Thymus (tissue), 11 donors: ENCODE measurements at regions not wholly inside any gene's neighbourhood (a gene's known extent, or its start where the extent isn't known, plus 50 kb on each side); places are given as distances from the start of the nearest gene placed in this dataset.
"Not testable (repeated sequence)": the region's sequence is repeated elsewhere in the genome, so short reads cannot be mapped to it uniquely, and the experiment has no call there.

ENCODE experiments used
- DNase-seq, 9 donors: peaks; one replicate each; pipeline ENCODE4 v3.0.0-alpha.2; 2013; ENCODE audit warnings: low spot score in 9 of 9, low read depth in 6 of 9, missing footprints in 1 of 9
- H3K27ac ChIP-seq, 2 donors: one replicate each; pipeline ENCODE4 v1.5.1; 2013; ENCODE audit warnings: control low read depth in 1 of 2, low read depth in 1 of 2, low read length in 1 of 2, mild to moderate bottlenecking in 1 of 2, moderate library complexity in 1 of 2
- H3K27me3 ChIP-seq, 2 donors: one replicate each; pipeline ENCODE4 v1.5.1; 2013; ENCODE audit warnings: low read length in 1 of 2; ENCODE audit not compliant: control insufficient read depth in 2 of 2, insufficient read depth in 1 of 2
- H3K36me3 ChIP-seq, 2 donors: one replicate each; pipeline ENCODE4 v1.5.1; 2013; ENCODE audit warnings: low read length in 1 of 2, mild to moderate bottlenecking in 1 of 2, moderate library complexity in 1 of 2; ENCODE audit not compliant: control insufficient read depth in 2 of 2, insufficient read depth in 2 of 2
- H3K4me1 ChIP-seq, 2 donors: one replicate each; pipeline ENCODE4 v1.5.1; 2013; ENCODE audit warnings: low read length in 2 of 2; ENCODE audit not compliant: control insufficient read depth in 2 of 2, insufficient read depth in 2 of 2
- H3K4me3 ChIP-seq, 2 donors: one replicate each; pipeline ENCODE4 v1.5.1; 2013; ENCODE audit warnings: low read length in 2 of 2, control low read depth in 1 of 2, mild to moderate bottlenecking in 1 of 2
- H3K9me3 ChIP-seq, 2 donors: one replicate each; pipeline ENCODE4 v1.5.1; 2013; ENCODE audit warnings: low read length in 1 of 2, mild to moderate bottlenecking in 1 of 2; ENCODE audit not compliant: control insufficient read depth in 2 of 2, insufficient read depth in 1 of 2
- WGBS: extraction: QIAGEN DNeasy Blood & Tissue Kit; methylation state at CpG from one replicate; pipeline ENCODE4 v1.1.7; 2013; 5-methylcytosine and 5-hydroxymethylcytosine counted together
- donor health status: healthy.

DNA sequence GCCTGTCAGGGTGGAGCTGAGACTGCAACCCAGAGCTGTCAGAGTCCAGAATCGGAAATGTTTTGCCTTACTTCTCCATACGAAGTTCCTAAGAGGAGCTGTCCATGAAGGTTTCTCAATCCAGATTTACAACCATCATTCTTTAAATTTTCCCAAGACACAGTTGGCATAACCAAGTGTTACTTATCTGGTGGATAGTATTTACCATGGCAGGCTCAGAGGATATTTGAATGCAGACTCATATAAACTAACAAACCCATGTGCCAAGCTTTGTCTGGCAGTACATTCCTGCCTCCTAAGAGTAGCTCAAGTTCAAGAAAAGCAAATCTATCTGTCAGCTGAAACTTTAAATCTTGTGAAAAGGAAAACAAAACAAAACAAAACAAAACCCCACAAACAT lies 267.9 kb downstream of the ZNF326 start:
- no peaks in the 10 kb centered on the region for H3K9me3 ChIP-seq
- 85% methylated on average over 2 of the region's 2 CpGs for WGBS
- H3K27ac ChIP-seq, result no peak overlapping the region
- no peaks in the 10 kb centered on the region for H3K36me3 ChIP-seq
- H3K4me3 ChIP-seq, result no peak overlapping the region
- H3K4me1 ChIP-seq, result no peaks in the 10 kb centered on the region
- no peak for DNase-seq
- no peaks in the 10 kb centered on the region for H3K27me3 ChIP-seq

DNA sequence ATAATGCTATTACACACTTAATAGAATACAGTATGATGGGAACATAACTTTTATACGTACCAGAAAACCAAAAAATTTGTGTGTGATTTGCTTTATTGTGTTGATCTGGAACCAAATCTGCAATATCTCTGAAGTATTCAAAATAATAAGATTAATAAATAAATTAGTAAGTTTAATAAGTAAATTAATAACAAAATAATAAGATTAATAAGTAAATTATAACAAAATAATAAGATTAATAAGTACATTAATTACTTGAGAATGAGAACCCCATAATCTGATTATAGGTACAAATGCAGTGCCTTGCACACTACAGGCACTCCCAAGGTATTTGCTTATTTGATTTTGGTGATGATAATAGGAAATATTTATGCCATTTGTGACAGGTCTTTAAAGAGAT lies 267.4 kb downstream of the ZNF326 start:
- H3K27ac ChIP-seq, result no peak overlapping the region
- WGBS, result 99% methylated on average over 1 of the region's 1 CpG
- DNase-seq, result no peak
- no peaks in the 10 kb centered on the region for H3K9me3 ChIP-seq
- H3K4me1 ChIP-seq, result no peaks in the 10 kb centered on the region
- no peaks in the 10 kb centered on the region for H3K27me3 ChIP-seq
- no peak overlapping the region for H3K4me3 ChIP-seq
- no peaks in the 10 kb centered on the region for H3K36me3 ChIP-seq

DNA sequence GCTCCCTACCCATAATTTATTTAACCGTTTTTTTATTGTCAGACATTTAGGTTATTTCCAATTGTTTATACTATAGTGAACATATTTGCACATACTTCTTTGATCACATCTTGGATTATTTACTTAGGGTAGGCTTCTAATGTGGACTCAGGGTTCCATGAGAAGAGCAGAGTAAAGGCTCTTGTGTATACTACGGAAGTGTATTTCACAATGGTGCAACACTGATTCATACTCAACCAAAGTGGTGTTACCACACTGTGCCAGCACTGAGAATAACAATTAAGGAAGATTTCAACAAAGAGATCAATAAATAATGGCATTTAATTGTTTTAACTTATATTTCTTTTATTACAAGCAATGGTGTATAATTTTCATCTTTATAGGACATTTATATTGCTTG lies 251.2 kb downstream of the ZNF326 start:
- Histone ChIP-seq H3K4me3 (no peak overlapping the region), H3K4me1 (no peaks in the 10 kb centered on the region), H3K36me3 (no peaks in the 10 kb centered on the region), H3K27me3 (no peaks in the 10 kb centered on the region), H3K9me3 (no peaks in the 10 kb centered on the region), H3K27ac (no peak overlapping the region)
- over 99% methylated on average over 2 of the region's 2 CpGs for WGBS
- DNase-seq, result no peak

DNA sequence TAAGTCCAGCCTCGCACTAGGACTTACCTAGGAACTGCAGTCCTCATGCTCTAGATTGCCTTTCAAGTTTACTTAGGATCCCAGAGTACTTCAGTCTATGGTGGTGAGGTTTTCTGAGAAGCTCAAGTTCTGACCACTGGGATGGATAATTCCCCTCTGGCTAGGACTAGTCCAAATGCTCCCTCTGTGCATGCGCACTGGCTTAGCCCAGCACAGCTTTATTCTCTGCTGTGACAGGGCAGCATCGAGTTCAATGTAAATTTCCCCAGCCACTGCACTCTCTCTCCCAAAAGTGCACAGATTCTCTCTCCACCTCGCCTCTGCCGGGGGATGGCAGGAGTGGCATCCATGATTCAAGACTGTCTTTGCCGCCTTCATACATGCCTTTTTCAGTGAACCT lies 241.6 kb downstream of the ZNF326 start:
- Histone ChIP-seq H3K4me3 (no peak overlapping the region), H3K27ac (no peak overlapping the region), H3K36me3 (no peaks in the 10 kb centered on the region), H3K27me3 (no peaks in the 10 kb centered on the region), H3K9me3 (no peaks in the 10 kb centered on the region), H3K4me1 (no peaks in the 10 kb centered on the region)
- no peak for DNase-seq
- 95% methylated on average over 6 of the region's 6 CpGs for WGBS

DNA sequence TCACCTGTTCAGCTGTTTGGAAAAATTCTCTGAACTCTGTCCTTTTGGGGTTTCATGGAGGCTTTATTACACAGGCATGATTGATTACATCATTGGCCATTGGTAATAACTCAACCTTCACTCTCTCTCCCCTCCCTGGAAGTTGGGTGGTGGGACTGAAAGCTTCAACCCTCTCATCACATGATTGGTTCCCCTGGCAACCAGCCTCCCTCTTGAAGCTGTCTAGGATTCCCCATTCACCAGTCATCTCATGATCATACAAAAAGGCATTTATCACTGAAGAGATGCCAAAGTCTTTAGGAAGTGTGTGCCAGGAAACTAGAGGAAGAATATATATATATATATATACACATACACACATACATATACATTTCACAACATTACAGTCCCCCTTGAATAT lies 228.5 kb downstream of the ZNF326 start:
- no peaks in the 10 kb centered on the region for H3K4me1 ChIP-seq
- no peak for DNase-seq

DNA sequence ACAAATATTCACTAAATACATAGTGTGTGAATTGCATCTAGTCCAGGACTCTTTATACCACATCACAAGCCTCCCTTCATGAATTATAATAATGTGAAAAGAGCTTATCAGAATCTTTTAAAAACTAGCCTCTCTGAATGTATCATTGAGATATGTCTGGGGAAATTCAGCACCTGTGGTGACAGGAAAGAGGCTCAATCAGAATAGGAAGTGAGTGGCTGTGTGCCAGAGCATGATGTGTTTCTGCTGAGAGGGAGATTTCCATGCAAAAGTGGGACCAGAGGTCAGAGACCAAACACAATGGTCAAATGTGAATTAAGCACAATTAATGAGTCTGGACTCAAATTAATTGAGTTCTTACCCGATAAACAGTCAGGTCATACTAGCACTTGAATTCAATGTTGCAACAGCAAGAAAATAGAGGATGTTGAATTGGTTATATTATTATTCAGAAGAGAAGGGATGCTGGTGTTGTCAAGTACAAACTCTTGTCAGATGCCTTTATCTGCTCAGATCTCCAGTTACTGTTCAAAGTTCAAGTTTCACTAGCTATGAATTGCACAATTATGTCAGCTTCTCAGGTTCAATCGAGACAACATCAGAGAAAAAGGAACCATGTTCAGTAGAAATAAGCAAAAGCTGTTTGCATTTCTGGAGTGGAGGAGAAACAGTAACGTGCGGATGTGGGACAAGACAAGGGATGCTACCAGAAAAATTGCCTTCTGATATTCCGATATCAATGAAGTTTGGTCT lies 226.2 kb downstream of the ZNF326 start:
- Histone ChIP-seq H3K27ac (no peak overlapping the region), H3K9me3 (peaks cover 0 to 6% of the 10 kb centered on the region in 2 donors), H3K4me3 (no peak overlapping the region), H3K36me3 (no peaks in the 10 kb centered on the region), H3K4me1 (no peaks in the 10 kb centered on the region), H3K27me3 (no peaks in the 10 kb centered on the region)
- 85% methylated on average over 5 of the region's 5 CpGs for WGBS
- DNase-seq, result no peak

More for the DNA sequence above, 228.5 kb downstream of the ZNF326 start:
- no peaks in the 10 kb centered on the region for H3K36me3 ChIP-seq
- H3K27me3 ChIP-seq, result no peaks in the 10 kb centered on the region
- H3K27ac ChIP-seq, result no peak overlapping the region
- H3K9me3 ChIP-seq, result peaks cover 0 to 6% of the 10 kb centered on the region in 2 donors
- H3K4me3 ChIP-seq, result no peak overlapping the region

DNA sequence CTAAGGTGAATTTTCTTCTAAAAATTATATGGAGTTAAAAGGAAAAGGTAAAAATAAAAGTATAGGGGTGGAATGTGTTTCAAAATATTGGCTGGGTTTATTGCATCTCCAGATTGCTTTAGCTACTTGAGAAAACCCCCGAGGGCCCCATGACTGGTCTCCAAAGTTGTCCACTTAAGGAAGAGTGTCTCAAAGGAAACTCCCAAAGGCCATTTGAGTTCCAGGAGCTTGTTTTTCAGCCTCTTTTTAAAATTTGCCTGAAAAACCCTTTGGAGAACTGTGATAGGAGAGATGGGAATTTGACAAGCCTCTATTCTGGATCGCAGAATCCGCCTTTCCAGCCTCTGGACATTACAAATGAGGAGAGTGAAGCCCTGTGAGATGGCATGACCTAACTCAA lies 225.6 kb downstream of the ZNF326 start:
- Histone ChIP-seq H3K4me1 (no peaks in the 10 kb centered on the region), H3K27me3 (no peaks in the 10 kb centered on the region), H3K9me3 (peaks cover 0 to 3% of the 10 kb centered on the region in 2 donors), H3K27ac (no peak overlapping the region), H3K4me3 (no peak overlapping the region), H3K36me3 (no peaks in the 10 kb centered on the region)
- no peak for DNase-seq
- WGBS, result 92% methylated on average over 3 of the region's 3 CpGs

DNA sequence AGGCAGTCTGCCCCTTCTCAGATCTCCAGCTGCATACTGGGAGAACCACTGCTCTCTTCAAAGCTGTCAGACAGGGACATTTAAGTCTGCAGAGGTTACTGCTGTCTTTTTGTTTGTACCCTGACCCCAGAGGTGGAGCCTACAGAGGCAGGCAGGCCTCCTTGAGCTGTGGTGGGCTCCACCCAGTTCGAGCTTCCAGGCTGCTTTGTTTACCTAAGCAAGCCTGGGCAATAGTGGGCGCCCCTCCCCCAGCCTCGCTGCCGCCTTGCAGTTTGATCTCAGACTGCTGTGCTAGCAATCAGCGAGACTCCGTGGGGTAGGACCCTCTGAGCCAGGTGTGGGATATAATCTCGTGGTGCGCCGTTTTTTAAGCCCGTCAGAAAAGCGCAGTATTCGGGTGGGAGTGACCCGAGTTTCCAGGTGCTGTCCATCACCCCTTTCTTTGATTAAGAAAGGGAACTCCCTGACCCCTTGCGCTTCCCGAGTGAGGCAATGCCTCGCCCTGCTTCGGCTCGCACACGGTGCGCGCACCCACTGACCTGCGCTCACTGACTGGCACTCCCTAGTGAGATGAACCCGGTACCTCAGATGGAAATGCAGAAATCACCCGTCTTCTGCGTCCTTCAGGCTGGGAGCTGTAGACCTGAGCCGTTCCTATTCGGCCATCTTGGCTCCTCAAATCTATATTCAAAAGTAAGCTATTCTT lies 224.4 kb downstream of the ZNF326 start:
- WGBS, result 84% methylated on average over 27 of the region's 27 CpGs
- DNase-seq, result not testable (repeated sequence)

DNA sequence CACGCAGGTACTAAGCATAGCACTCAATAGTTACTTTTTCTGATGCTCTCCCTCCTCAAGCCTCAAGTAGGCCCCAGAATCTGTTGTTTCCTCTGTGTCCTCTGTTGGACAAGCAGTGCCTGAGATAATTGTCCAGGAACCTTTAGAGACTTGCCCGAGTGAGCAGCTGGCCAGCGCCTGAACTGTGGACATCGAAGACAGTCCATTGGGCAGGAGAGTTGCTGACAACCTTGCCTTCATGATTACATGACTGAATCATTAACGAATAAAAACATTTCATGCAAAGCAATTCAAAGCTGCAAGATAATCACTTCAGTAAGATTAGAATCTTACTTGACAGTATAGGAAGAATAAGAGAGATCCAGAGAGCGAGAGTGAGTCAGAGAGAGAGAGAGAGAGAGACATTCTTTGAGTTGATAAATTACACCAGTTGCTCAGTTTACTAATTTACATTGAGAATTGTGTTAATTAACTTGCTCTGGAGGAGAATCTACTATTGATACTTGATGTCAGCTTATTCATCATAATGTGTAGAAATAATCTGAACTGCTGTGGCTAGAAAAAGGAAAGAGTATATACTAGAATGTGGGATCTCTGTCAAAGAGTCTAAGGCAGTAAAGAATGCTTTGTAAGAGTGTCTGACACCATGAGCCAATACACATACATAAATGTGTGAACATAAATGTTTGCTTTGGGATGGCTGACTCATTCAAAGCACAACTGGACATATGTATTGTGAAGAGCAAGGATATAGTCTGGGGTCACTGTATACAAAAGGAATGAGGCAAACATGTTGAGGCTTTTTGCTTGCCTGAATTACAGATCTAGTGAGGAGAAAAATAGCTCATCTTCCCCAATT lies 216.0 kb downstream of the ZNF326 start:
- no peak overlapping the region for H3K27ac ChIP-seq
- no peaks in the 10 kb centered on the region for H3K4me1 ChIP-seq
- no peaks in the 10 kb centered on the region for H3K27me3 ChIP-seq
- H3K9me3 ChIP-seq, result no peaks in the 10 kb centered on the region
- no peak overlapping the region for H3K4me3 ChIP-seq
- 97% methylated on average over 6 of the region's 6 CpGs for WGBS
- DNase-seq, result no peak
- H3K36me3 ChIP-seq, result no peaks in the 10 kb centered on the region

More for the DNA sequence above, 224.4 kb downstream of the ZNF326 start:
- not testable (repeated sequence) for H3K4me3 ChIP-seq, H3K36me3 ChIP-seq, H3K4me1 ChIP-seq, H3K27me3 ChIP-seq, H3K27ac ChIP-seq, H3K9me3 ChIP-seq
